ENCODE measurements at regions not wholly inside any gene's neighbourhood (a gene's known extent, or its start where the extent isn't known, plus 50 kb on each side); places are given as distances from the start of the nearest gene placed in this dataset.

DNA sequence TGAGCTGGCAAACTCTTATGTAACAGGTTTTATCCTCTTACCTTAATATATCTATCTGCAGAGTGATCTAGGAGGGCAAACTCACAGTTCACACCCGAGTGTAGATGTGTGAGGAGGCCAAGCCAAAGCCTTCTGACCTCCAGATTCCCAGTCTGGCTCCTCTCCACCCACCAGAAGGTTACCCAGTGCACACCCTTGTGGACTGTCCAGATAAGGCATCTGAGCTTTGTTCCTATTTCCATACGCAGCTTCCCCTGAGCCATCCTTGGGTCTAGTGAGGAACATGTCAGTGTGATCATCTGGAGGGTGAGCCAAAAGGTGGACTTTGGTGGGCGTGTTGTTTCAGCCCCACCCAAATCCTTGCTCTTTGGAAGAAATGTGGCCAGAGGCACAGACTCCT lies 203.0 kb upstream of the MEOX2 start:
- no peak for DNase-seq

DNA sequence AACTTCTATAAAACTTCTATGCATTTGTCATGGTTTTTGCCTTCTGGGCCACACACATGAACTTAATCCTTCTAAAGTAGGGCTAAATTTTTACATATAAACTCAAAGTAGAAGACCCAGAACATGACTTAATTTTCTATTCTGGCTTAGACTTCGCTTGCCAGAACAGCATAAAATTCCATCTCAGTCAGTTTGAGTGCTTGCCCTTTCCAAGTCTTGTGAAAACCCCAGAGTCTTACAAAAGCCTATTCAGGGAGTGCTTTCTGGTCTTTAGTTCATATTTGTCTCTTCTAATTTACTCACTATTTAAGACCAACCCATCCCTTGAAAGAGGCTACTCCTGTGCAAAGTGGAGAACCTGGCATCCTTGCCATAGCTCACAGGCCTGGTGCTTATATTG lies 201.6 kb upstream of the MEOX2 start:
- DNase-seq = no peak

DNA sequence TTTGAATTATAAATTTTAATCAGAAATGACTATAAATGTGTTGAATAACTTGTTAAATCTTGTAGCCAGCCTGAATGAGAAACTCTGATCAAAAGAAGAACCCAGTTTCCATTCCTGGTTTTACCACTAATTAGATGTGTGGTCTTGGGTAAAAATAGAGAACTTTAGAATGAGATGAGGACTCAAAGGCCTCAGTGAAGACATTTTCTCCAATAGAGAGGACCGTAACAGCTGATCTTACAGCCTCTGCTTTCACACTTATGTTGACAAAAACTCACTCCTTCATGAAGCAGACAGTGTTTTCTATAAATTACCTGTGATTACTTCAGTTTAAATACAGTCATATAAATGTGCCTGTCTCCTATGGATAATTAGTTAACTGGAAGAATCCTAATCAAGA lies 200.1 kb upstream of the MEOX2 start:
- DNase-seq = no peak

- no peak for DNase-seq
Measured at GRCh38 chr7:15885678-15886077, 199.2 kb upstream of the MEOX2 start.

GRCh38 chr7:15874774-15875173 lies 188.3 kb upstream of the MEOX2 start:
- no peak for DNase-seq

DNA sequence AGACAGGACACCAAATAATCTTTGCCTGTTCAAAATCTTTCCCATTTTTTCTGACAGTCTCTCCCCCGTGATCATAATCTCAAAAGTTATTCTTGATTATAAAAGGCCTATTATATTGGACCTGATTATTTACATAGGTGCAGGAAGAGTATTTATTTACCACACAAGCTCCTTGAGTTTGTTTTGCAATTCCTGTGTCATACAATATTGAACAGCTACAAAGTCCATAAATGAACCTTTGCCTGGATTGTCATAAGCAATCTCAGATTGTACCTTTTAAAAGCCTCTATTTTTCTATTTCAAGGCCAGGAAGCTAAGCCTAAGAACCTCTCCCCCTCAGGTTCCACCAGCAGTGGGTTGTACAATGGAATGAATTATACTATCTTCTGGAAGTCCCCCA lies 183.9 kb upstream of the MEOX2 start:
- no peak for DNase-seq

DNA sequence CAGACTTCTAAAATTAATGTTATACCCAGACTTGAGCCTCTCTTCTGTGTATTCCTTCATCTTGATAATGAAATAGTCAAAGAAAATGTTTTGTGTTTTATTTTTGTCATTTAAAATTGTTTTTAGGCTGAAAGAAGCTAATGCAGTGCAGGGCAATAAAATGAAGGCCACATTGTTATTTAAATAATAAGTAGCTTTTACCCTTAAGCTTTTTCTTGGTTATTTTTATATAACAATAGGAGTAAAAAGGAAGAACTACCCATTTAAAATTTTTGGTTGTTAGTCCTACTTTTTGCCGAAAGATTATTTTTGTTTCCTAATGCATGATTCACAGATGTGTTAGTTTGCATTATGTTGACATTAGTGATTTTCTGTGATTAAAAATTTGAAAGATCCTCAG lies 181.0 kb upstream of the MEOX2 start:
- DNase-seq = no peak

DNA sequence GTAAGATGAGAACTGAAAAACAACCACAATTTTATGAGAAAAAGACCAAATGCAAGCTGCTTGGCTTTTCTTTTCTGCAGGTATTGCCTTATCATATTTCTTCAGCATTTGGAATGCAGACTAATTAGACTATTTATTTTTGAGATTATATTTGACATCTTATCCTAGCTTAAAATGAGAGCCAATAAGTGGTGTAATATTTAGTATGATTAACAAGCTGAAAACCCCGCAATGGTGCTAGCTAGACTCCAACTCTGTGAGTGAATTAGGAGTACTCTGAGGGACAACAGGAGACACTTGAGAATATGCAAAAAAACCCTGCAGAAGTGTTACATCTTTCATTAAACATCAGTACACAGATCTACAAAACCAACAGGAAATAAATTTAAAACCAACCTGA lies 180.3 kb upstream of the MEOX2 start:
- no peak for DNase-seq

DNA sequence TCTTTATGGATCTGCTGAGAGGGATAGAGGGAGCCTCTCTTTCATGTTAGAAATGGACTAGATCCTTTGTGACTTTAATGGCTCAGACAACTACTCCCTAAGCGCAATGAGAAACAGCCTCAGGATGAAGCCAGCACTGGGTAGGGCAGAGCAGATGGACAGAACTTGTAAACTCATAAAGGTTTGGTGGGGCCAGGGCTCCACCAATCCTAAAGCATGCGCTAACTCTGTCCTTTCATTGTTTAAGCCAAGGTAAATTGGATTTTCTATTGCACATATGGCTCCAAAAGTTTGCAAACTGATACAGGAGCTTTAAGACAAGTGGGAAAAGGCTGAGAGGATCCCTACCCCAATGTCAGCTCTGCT lies 178.1 kb upstream of the MEOX2 start:
- DNase-seq = no peak

DNA sequence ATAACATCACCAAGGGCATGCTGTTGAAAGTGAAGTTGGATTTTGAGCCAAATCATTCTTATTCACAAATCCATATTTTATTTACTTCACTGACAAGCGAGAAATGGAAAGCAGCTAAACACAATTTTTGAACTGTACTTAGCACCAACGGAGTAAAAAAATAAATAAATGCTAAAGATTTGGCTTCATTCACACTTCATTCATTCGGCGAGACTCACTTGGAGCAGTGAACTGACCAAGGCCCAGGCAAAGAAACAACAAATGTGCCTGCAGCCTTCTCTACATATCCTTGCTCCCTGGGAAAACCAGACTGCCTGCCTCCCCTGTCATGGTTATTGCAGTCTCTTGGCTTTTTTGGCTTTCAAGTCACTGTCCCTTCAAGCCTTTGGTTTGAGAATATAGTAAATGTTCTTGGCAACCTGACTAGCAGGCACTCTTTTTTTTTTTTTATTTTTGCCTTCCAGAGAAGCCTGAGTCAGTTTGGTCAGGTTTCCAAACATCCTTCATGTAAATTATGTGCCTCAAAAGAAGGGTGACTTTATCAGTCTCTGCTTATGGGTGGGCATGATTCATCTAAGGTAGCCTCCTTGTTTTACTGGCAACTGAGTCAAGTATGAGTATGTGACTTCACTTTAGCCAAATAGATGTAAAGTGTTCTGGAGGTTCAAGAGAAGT lies 177.6 kb upstream of the MEOX2 start:
- no peak for DNase-seq

GRCh38 chr7:15862781-15863165 lies 176.3 kb upstream of the MEOX2 start:
- DNase-seq = no peak

GRCh38 chr7:15862016-15862780 lies 175.7 kb upstream of the MEOX2 start:
- DNase-seq = no peak

- DNase-seq = no peak
Measured at GRCh38 chr7:15860264-15860949, 173.9 kb upstream of the MEOX2 start.

- no peak for DNase-seq
Measured at GRCh38 chr7:15857026-15857425, 170.5 kb upstream of the MEOX2 start.

GRCh38 chr7:15856311-15856710 lies 169.8 kb upstream of the MEOX2 start:
- DNase-seq = no peak

DNA sequence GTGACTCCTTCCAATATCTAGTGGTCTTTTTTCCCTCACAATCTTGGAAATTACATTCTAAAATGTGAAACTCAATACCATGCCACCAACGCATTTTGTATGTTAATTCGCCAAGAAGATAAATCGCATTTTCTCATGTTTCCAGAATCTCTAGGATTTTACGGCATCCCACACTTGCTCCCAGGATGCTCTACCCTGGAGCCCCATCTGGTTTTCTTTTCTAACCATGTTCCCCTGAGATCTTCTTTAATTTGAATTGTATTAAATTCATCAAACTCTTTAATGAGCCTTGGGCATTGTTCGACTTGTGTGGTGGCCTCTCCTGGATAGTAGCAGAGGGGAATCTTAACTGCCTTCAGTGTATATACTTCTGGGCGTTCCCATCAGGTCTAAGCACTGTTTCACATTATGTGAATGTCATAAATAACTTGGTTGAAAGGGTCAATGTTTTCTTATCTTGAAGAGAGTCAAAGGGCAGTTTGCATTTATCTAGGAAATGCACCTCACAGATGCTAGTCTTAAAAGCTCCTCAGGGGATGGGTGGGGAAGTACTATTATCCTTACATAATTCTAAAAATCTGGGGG lies 169.1 kb upstream of the MEOX2 start:
- DNase-seq = no peak

DNA sequence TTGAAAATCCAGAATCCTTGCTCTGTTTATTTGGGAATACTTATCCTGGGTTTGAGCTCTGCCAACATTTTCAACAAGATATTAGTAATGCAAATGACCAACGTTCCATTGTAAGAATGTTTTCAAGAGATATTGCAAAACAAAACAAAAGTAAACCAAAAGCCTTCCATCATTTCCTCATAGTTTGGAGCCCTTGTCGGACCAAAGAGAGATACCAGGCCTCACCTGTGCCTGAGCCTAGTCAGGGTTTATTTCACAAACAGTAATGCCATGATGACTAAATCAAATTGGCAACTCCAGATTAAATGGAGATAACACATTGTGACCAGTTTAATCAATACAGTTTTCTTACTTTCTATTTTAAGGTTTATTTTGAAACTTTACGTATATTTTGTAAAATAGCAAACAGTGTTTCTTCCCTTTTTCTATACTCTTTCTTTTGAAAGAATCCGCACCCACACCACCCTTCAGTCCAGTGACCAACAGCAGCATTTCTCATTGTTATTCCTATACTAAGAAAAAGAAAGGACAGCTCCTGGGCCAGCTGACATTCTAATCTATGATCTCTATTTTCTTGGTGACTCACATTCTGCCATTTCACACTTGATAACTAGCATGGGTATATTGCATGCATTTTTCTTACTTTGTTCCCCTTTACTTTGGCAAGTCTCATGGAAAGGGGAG lies 168.5 kb upstream of the MEOX2 start:
- DNase-seq = no peak

- no peak for DNase-seq
Measured at GRCh38 chr7:15853832-15854470, 167.5 kb upstream of the MEOX2 start.

DNA sequence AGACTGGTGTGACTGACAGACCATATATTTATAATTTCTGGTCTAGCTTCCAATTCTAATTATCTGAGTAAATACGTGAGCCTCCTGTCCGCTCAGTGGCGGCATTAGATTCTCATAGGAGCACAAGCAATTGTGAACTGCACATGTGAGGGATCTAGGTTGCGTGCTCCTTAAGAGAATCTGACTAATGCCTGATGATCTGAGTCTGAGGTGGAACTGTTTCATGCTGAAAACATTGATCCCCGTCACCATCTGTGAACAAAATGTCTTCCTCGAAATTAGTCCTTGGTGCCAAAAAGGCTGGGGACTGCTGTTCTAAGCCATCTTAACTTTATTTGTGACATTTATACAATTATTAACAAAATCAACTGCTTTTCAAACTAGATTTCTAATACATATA lies 164.7 kb upstream of the MEOX2 start:
- no peak for DNase-seq

DNA sequence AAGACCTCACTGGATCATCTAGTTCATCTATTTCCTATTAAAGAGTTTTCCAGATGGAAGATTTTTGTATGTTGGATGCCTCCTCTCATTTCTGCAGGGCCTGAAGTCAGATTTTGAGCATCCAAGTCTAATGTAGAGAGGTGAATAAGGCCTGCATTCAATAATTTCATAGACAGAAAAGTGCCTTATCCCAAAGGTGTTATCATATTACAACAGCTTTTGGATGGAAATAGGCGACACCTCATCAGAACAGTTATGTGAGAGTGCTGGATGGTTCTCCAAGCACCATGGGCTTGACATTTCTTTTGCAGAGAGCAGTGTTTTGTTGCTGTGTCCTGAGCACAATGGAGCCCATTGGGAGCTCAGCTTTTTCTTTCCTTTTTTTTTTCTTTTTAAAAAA lies 162.4 kb upstream of the MEOX2 start:
- no peak for DNase-seq

DNA sequence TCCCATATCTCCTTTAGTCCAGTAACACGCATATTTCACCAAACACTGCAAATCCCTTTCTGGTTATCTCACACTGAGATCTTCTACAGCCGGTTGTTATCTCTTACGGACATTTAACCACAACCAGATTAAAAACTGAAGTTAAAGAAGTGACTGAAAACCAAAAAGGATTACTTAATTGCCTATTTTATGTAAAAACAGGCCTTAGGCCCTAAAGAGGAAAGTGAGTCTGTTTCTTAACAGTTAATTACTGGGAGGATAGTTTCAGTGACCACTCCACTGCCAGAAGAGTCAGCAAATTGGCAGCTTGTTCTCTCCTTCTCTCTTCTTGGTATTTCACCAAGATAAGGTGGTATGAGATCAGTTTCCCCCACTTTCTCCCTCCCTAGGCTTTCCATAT lies 161.9 kb upstream of the MEOX2 start:
- no peak for DNase-seq

DNA sequence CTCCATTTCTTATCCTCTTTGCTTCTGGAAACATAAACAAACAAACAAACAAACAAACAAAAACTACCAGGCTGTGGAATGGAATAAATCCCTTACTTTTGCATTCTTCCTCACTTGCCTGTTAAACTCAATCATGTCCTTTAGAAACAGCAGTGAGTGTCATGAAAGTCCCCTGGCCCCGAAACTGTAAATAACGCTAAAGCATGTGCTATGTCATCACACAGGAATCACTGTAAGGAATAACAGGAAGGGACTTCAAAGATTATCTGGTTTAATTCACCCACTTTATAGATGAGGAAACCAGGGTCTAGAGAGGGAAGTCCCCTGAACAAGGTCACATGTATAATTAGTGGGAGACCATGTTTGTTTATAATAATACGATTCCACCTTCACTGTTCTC lies 159.4 kb upstream of the MEOX2 start:
- DNase-seq = no peak

DNA sequence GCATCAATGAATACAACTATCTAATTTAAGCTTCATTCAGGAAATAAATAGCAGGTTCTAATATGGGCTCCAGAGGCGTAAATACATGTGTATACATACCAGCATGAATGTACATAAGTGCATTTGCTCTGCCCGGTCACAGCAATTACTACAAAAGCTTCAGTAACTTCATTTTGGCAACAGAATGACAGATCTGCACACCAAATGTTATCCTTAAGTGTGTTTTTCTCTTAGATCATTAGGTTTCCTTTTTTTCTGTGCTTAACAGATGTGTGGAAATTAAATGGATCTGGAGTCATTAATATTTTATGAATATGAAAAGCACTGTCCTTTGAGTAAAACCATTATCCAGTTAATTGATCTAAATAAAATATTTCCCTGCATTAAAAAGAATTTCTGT lies 159.0 kb upstream of the MEOX2 start:
- DNase-seq = no peak
